Tibial nerve (tissue), 4 donors: ENCODE measurements at regions not wholly inside any gene's neighbourhood (a gene's known extent, or its start where the extent isn't known, plus 50 kb on each side); places are given as distances from the start of the nearest gene placed in this dataset.

Experiments used
- EP300 ChIP-seq, 2 donors: sonication (generic); formaldehyde crosslinking; IDR thresholded peaks; one replicate each; pipeline ENCODE4 v1.6.1; 2017; ENCODE audit warnings: antibody characterized with exemption in 2 of 2, mild to moderate bottlenecking in 1 of 2
- POLR2A ChIP-seq, 2 donors: fragments of 450-650 bp; IDR thresholded peaks; one replicate each; pipeline ENCODE4 v1.6.1; 2017; ENCODE audit warnings: antibody characterized with exemption in 2 of 2, mild to moderate bottlenecking in 2 of 2, moderate library complexity in 2 of 2
- TF ChIP-seq, protein P1 (sequence below), 5 experiments: fragments of 200-600 bp in 3 of 5; fragments of 450-650 bp in 2 of 5; sonication (generic) in 3 of 5; IDR thresholded peaks; one replicate each; pipeline ENCODE4 v1.5.1; 2016 to 2019; ENCODE audit warnings: antibody characterized with exemption in 5 of 5, mild to moderate bottlenecking in 3 of 5, moderate library complexity in 2 of 5

- TF ChIP-seq, protein P1, sequence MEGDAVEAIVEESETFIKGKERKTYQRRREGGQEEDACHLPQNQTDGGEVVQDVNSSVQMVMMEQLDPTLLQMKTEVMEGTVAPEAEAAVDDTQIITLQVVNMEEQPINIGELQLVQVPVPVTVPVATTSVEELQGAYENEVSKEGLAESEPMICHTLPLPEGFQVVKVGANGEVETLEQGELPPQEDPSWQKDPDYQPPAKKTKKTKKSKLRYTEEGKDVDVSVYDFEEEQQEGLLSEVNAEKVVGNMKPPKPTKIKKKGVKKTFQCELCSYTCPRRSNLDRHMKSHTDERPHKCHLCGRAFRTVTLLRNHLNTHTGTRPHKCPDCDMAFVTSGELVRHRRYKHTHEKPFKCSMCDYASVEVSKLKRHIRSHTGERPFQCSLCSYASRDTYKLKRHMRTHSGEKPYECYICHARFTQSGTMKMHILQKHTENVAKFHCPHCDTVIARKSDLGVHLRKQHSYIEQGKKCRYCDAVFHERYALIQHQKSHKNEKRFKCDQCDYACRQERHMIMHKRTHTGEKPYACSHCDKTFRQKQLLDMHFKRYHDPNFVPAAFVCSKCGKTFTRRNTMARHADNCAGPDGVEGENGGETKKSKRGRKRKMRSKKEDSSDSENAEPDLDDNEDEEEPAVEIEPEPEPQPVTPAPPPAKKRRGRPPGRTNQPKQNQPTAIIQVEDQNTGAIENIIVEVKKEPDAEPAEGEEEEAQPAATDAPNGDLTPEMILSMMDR (IDR thresholded peaks at IDR 0.05), result no peak
- no peak for TF ChIP-seq POLR2A (IDR thresholded peaks at IDR 0.05)
- no peak for TF ChIP-seq EP300 (IDR thresholded peaks at IDR 0.05)
Measured at GRCh38 chr6:165913676-165914570, 250.9 kb upstream of the PDE10A start.
